Activated CD4-positive, alpha-beta T cell treated with anti-CD3 and anti-CD28 coated beads for 48 hours (primary cell): ENCODE measurements at regions not wholly inside any gene's neighbourhood (a gene's known extent, or its start where the extent isn't known, plus 50 kb on each side); places are given as distances from the start of the nearest gene placed in this dataset.
A peak's percentile ranks its signal among the peaks of the same experiment; 100 is the strongest.
"Not testable (repeated sequence)": the region's sequence is repeated elsewhere in the genome, so short reads cannot be mapped to it uniquely, and the experiment has no call there.

ENCODE experiments used
- DNase-seq: peaks from one replicate; pipeline ENCODE4 v3.0.0-alpha.2; 2020

- DNase-seq: no peak
Measured at GRCh38 chr5:1748271-1748670, 51.4 kb downstream of the MRPL36 start.

- DNase-seq: no peak
Measured at GRCh38 chr5:1747803-1748085, 51.9 kb downstream of the MRPL36 start.

GRCh38 chr5:1747079-1747802 is 52.4 kb downstream of the MRPL36 start:
- DNase-seq: no peak

- DNase-seq: no peak
Measured at GRCh38 chr5:1746371-1747078, 53.1 kb downstream of the MRPL36 start.

GRCh38 chr5:1745796-1746370 is 53.8 kb downstream of the MRPL36 start:
- no peak for DNase-seq

- no peak for DNase-seq
Measured at GRCh38 chr5:1745123-1745795, 54.4 kb downstream of the MRPL36 start.

- no peak for DNase-seq
Measured at GRCh38 chr5:1744393-1745122, 55.1 kb downstream of the MRPL36 start.

GRCh38 chr5:1743769-1744085 is 55.9 kb downstream of the MRPL36 start:
- no peak for DNase-seq

GRCh38 chr5:1743061-1743768 is 56.4 kb downstream of the MRPL36 start:
- no peak for DNase-seq

GRCh38 chr5:1737790-1738405 is 61.7 kb downstream of the MRPL36 start:
- DNase-seq: peak; percentile 60

- no peak for DNase-seq
Measured at GRCh38 chr5:1736889-1737711, 62.5 kb downstream of the MRPL36 start.

GRCh38 chr5:1736065-1736464 is 63.6 kb downstream of the MRPL36 start:
- DNase-seq: no peak

GRCh38 chr5:1735320-1735970 is 64.2 kb downstream of the MRPL36 start:
- no peak for DNase-seq

- no peak for DNase-seq
Measured at GRCh38 chr5:1734908-1735289, 64.7 kb downstream of the MRPL36 start.

GRCh38 chr5:1734271-1734907 is 65.2 kb downstream of the MRPL36 start:
- DNase-seq: no peak

- no peak for DNase-seq
Measured at GRCh38 chr5:1733369-1733768, 66.3 kb downstream of the MRPL36 start.

GRCh38 chr5:1732945-1733344 is 66.7 kb downstream of the MRPL36 start:
- no peak for DNase-seq

GRCh38 chr5:1732238-1732941 is 67.2 kb downstream of the MRPL36 start:
- no peak for DNase-seq

- DNase-seq: not testable (repeated sequence)
Measured at GRCh38 chr5:1731855-1732237, 67.8 kb downstream of the MRPL36 start.
